Tongue (tissue), 1 donor: ENCODE measurements at regions not wholly inside any gene's neighbourhood (a gene's known extent, or its start where the extent isn't known, plus 50 kb on each side); places are given as distances from the start of the nearest gene placed in this dataset.
"Not testable (repeated sequence)": the region's sequence is repeated elsewhere in the genome, so short reads cannot be mapped to it uniquely, and the experiment has no call there.

Experiments
- DNase-seq: peaks from one replicate; pipeline ENCODE4 v3.0.0-alpha.2; 2015

GRCh38 chr1:217137210-217137881 is 414.1 kb upstream of the ESRRG start:
- DNase-seq, result no peak

DNA sequence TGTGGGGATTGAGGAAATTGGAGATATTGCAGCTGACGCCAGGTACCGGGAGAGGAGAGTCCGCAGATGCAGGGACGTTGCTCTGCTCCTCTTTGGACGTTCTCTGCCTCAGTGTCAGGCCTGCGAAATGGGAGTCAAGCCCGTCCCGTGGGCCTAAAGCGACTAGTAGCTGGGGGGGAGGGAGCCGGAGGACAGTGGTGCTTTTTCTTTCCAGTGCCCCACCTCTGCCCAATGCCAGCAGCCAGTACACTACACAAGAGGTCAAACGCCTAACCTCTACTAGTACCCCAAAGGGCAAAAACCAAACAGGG is 413.6 kb upstream of the ESRRG start:
- DNase-seq, result no peak

- DNase-seq, result no peak
These were observed 413.0 kb upstream of the ESRRG start for GRCh38 chr1:217135987-217136894.

- peak; percentile 48 for DNase-seq
These were observed 412.3 kb upstream of the ESRRG start for GRCh38 chr1:217135569-217135915.

DNA sequence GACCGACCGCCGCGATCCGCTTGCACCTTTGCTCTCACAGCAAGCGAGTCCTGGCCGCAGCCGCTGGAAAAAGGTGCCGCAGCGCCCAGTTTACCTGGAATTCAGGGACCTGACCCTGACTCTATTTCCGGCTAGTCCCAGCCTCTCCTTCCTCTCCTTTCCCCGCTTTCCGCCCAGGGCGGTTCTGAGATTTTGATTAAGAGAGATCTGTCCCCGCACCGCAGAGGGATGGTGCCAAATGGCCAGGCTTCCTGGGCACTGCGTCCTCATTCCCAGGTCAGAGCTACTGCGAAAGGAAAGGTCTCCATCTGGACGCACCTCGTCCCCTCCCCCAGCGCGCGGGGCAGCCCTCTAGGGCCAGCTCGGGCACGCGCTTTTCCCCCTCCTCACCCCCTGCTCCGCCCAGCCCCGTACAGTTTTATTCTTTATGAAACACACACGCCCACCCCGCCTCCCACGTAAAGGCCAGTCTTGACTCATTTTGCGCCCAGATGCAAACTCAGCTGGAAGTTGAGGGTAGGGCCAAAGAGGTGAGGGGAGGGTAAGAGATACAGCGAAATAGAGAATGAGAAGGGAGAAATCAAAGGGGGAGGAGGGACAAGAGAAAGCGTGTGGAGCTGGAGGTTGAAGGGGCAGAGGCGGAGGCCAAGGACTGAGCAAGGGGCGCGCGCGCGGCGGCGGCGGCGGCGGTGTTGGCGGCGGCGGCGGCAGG is 411.8 kb upstream of the ESRRG start:
- DNase-seq, result peak; percentile 50

- peak; percentile 68 for DNase-seq
These were observed 411.0 kb upstream of the ESRRG start for GRCh38 chr1:217133958-217134856.

- no peak for DNase-seq
These were observed 409.9 kb upstream of the ESRRG start for GRCh38 chr1:217133092-217133491.

DNA sequence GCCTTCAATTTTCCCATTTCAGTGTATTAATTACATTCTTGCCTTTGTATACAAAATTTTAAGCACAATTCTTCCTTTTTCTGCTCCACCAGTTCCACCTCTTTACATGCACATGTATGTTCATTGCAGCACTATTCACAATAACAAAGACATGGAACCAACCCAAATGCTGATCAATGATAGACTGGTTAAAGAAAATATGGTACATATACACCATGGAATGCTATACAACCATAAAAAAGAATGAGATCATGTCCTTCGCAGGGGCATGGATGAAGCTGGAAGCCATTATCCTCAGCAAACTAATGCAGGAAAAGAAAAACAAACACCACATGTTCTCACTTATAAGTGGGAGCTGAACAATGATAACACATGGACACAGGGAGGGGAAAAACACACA is 400.1 kb upstream of the ESRRG start:
- DNase-seq, result not testable (repeated sequence)

DNA sequence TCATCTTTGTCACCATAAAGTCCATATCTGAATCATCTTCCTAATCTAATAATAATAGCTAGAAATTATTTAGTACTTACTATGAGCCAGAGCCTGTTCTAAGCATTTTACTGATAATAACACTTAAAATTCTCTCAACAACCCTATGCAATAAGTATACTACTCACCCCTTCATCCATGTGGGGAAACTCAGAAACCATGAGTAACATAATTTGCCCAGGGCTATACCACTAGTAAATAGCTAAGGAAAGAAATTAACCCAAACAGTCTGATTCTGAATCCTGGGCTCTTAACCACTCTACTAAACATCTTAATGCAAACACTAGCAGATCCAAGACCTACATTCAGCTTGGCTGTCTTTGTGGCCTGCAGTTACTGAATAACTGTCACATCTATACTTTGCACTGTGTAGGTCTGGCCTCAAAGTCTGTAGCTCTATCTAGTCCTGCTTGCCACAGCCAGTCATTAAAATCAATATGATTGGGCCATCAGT is 394.8 kb upstream of the ESRRG start:
- DNase-seq, result no peak

DNA sequence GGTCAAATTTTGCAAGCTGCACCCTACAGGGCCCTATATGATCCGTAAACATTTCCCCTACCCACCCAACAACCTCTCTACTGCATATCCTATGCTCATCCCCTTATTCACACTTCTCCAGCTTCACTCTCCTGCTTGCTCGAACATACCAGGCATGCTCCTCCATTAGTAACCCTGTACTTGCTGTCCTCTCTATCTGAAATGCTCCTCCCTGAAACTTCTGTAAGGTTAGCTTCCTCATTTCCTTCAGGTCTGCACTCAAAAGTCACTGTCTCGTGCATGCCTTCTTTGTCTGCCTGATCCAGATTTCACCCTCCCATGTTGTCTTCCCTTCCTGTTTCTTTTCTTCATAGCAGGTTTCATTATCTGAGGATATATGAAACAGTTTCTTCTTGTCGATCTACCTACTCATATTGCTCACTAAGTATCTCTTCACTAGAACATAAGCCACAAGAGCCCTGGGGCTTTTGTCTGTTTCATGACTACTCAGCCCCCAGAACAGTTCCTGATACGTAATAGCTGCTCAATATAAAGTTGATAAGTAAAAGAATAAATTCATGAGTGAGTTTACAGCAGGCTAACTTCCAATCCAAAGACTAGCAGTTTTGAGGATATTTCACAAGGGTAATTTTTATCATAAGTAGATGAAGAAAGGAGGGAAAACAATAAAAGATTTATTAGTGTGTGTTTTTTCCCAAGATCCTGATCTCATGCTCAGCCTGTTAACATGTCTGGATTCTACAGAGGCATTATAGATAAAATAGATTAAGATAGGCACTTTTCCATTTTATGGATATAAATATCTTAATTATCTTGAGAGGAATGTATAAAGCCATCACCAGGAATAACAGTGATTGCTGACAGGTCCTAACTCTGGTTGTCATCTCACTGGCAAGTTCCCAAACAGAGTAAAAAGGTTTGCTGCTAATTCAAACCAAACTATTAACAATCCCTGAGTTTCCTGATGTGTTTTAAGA is 392.5 kb upstream of the ESRRG start:
- DNase-seq, result no peak

DNA sequence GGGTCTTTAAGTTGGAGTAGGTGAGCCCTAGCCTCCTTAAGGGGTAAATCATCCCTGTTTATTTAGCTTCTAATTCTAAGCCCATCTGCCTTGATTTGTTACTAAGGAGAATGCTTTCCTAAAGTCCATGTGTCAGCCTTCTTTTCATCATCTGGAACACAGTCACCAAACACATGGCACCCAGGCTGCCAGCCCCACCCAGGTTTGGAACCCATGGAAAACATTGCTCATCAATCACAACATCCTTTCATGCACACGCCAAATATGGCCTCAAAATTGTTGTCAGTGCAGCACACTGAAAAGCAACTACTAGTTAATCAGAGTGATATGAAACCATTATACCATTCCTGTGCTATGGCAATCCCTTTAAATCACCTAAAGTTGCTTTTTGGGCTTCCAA is 386.7 kb upstream of the ESRRG start:
- DNase-seq, result no peak

DNA sequence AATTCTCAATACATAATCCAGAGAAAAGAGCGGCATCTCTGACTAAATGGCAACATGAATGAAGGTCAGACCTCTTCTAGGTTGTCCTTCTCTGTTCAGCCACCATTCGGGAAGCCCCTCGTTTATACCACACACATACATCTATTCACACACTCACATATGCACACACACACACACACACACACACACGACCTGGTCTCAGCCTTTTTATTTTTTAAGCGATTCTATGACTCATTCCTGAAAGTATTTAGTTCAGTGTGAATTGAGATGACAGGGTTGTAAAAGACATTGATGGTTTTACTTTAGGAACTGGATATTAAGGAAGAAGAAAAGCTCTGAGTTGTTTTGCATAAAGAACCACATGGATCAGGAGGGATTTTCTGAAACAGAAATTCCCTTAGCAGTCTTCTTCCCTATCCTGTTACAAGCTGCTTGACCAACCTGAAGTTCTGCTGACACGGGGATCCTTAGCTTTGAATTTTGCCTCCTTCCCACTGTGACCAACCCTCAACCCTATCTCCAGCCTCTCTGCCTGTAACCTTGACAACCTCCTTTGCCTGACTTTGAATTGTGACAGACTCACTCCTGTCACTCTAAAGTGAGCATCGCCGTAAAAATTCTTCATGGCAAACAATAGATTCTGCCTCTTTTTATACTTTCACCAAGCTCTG is 383.1 kb upstream of the ESRRG start:
- DNase-seq, result no peak

GRCh38 chr1:217105437-217105836 is 382.2 kb upstream of the ESRRG start:
- no peak for DNase-seq

GRCh38 chr1:217097819-217098218 is 374.6 kb upstream of the ESRRG start:
- peak; percentile 72 for DNase-seq

DNA sequence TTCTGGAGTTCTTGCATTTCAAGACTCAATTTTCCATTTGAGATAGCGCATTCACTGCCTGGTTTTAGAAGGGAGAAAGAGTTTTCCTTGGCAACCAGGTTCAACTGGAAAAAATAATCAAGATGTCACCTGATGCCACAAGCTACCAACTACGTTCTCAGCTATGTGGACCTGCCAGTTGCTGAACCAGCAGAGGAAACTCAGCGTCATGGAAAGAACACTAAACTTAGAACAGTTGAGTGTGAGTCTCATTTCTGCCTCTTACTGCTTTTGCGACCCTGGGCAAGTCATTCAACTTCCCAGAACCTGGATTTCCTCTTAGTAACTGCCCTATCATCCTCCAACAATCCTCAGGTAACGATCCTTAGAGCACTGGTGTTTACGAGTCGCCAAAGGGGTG is 373.0 kb upstream of the ESRRG start:
- no peak for DNase-seq

GRCh38 chr1:217095050-217095622 is 371.9 kb upstream of the ESRRG start:
- DNase-seq, result no peak

GRCh38 chr1:217091561-217091960 is 368.3 kb upstream of the ESRRG start:
- no peak for DNase-seq

DNA sequence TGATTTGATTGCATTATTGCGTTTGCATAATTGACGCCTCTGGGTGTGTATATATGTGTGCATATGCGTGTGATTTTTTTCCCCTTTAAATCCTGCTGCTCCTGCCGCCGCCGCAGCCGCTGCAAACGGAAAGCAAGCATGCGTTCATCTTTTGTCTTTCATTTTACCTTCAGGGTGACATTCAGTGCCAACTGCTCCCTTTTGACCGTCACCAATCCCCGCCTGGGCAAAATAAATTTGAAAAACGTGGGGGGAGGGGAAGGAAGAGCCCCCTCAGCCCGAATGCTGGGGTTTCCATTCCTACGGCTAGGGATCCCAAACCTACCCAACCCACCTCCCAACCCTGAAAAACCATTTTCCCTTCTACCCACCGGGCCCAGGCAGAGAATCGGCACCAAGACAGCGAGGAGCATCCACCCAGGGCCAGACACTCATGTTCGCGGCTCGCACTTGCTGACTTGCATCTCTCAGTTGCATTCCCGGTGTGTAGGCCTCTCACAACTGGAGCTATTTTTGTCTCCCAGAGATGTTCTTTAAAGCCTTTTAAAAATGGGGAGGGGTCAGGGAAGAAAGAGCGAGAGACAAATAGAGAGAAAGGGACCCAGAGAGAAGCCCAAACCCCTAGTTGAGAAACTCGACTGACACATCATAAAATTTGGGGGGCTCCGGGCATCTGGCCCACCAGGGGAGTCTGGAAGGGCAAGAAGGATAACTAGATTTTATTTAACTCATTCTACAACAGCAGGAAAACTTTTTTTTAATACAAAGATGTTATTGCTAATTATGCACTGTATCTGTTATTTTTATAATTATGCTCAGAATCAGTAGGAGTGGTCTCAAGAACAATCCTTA is 367.1 kb upstream of the ESRRG start:
- peak; percentile 49 for DNase-seq
